ENCODE measurements at regions not wholly inside any gene's neighbourhood (a gene's known extent, or its start where the extent isn't known, plus 50 kb on each side); places are given as distances from the start of the nearest gene placed in this dataset.

GRCh38 chr1:198887866-198888265 lies 249.0 kb downstream of the PTPRC start:
- intact Hi-C loops (cut with DNase I; ENCODE audit: low total_unique reads), result no loop called here
- Histone ChIP-seq H3K4me1 (no peaks in the 10 kb centered on the region), H3K27ac (no peak overlapping the region), H3K4me3 (no peak overlapping the region), H3K9me3 (no peaks in the 10 kb centered on the region), H3K27me3 (no peaks in the 10 kb centered on the region), H3K36me3 (no peaks in the 10 kb centered on the region)
- DNase-seq, result no peak
- no peak for TF ChIP-seq CTCF (IDR thresholded peaks at IDR 0.05)

GRCh38 chr1:198888379-198888943 lies 249.6 kb downstream of the PTPRC start:
- intact Hi-C loops (cut with DNase I; ENCODE audit: low total_unique reads), result no loop called here
- no peak for DNase-seq
- TF ChIP-seq CTCF (IDR thresholded peaks at IDR 0.05), result no peak
- Histone ChIP-seq H3K27ac (no peak overlapping the region), H3K9me3 (no peaks in the 10 kb centered on the region), H3K27me3 (no peaks in the 10 kb centered on the region), H3K36me3 (no peaks in the 10 kb centered on the region), H3K4me3 (no peak overlapping the region), H3K4me1 (no peaks in the 10 kb centered on the region)

GRCh38 chr1:198889101-198889500 lies 250.3 kb downstream of the PTPRC start:
- no peak for DNase-seq
- Histone ChIP-seq H3K9me3 (no peaks in the 10 kb centered on the region), H3K36me3 (no peaks in the 10 kb centered on the region), H3K27ac (no peak overlapping the region), H3K4me3 (no peak overlapping the region), H3K27me3 (no peaks in the 10 kb centered on the region), H3K4me1 (no peaks in the 10 kb centered on the region)
- TF ChIP-seq CTCF (IDR thresholded peaks at IDR 0.05), result no peak
- intact Hi-C loops (cut with DNase I; ENCODE audit: low total_unique reads), result no loop called here

- DNase-seq, result no peak
- Histone ChIP-seq H3K4me1 (no peaks in the 10 kb centered on the region), H3K4me3 (no peak overlapping the region), H3K27me3 (no peaks in the 10 kb centered on the region), H3K27ac (no peak overlapping the region), H3K36me3 (no peaks in the 10 kb centered on the region), H3K9me3 (no peaks in the 10 kb centered on the region)
- intact Hi-C loops (cut with DNase I; ENCODE audit: low total_unique reads), result no loop called here
- no peak for TF ChIP-seq CTCF (IDR thresholded peaks at IDR 0.05)
These were observed 250.9 kb downstream of the PTPRC start for GRCh38 chr1:198889749-198890148.

GRCh38 chr1:198890214-198890930 lies 251.5 kb downstream of the PTPRC start:
- Histone ChIP-seq H3K9me3 (no peaks in the 10 kb centered on the region), H3K4me3 (no peak overlapping the region), H3K27ac (no peak overlapping the region), H3K27me3 (no peaks in the 10 kb centered on the region), H3K4me1 (no peaks in the 10 kb centered on the region), H3K36me3 (no peaks in the 10 kb centered on the region)
- intact Hi-C loops (cut with DNase I; ENCODE audit: low total_unique reads), result no loop called here
- no peak for DNase-seq
- TF ChIP-seq CTCF (IDR thresholded peaks at IDR 0.05), result no peak

All from tibial artery (tissue), 4 donors.